NCI-H146 treated with DMSO at 0.1 percent for 48 hours (cell line): ENCODE measurements at regions not wholly inside any gene's neighbourhood (a gene's known extent, or its start where the extent isn't known, plus 50 kb on each side); places are given as distances from the start of the nearest gene placed in this dataset.
"Not testable (repeated sequence)": the region's sequence is repeated elsewhere in the genome, so short reads cannot be mapped to it uniquely, and the experiment has no call there.

Source experiments
- DNase-seq: peaks from one replicate; lab custom pipeline; 2025; ENCODE audit not compliant: unreplicated experiment; lab: John Stamatoyannopoulos, UW

- DNase-seq = no peak
Observed at GRCh38 chr9:2427120-2427891, 194.3 kb upstream of the VLDLR start.

- DNase-seq = no peak
Observed at GRCh38 chr9:2439957-2440356, 181.6 kb upstream of the VLDLR start.

GRCh38 chr9:2443933-2444332 is 177.7 kb upstream of the VLDLR start:
- DNase-seq = not testable (repeated sequence)

- DNase-seq = no peak
Observed at GRCh38 chr9:2448193-2448738, 173.3 kb upstream of the VLDLR start.

- no peak for DNase-seq
Observed at GRCh38 chr9:2453106-2453505, 168.5 kb upstream of the VLDLR start.

- DNase-seq = no peak
Observed at GRCh38 chr9:2453701-2454100, 167.9 kb upstream of the VLDLR start.

- DNase-seq = no peak
Observed at GRCh38 chr9:2459756-2460155, 161.8 kb upstream of the VLDLR start.

- no peak for DNase-seq
Observed at GRCh38 chr9:2461892-2462291, 159.7 kb upstream of the VLDLR start.

GRCh38 chr9:2464624-2465023 is 157.0 kb upstream of the VLDLR start:
- no peak for DNase-seq

- DNase-seq = no peak
Observed at GRCh38 chr9:2465516-2465915, 156.1 kb upstream of the VLDLR start.

GRCh38 chr9:2465921-2466460 is 155.6 kb upstream of the VLDLR start:
- DNase-seq = peak; percentile 51

GRCh38 chr9:2466703-2467102 is 154.9 kb upstream of the VLDLR start:
- DNase-seq = no peak

GRCh38 chr9:2469681-2470221 is 151.8 kb upstream of the VLDLR start:
- DNase-seq = no peak

GRCh38 chr9:2473681-2474080 is 147.9 kb upstream of the VLDLR start:
- DNase-seq = no peak

- DNase-seq = peak; percentile 84
Observed at GRCh38 chr9:2477755-2478154, 143.8 kb upstream of the VLDLR start.

- no peak for DNase-seq
Observed at GRCh38 chr9:2478421-2478820, 143.2 kb upstream of the VLDLR start.

- peak; percentile 72 for DNase-seq
Observed at GRCh38 chr9:2479056-2479565, 142.5 kb upstream of the VLDLR start.

GRCh38 chr9:2480255-2480837 is 141.2 kb upstream of the VLDLR start:
- no peak for DNase-seq

- DNase-seq = no peak
Observed at GRCh38 chr9:2481216-2481615, 140.4 kb upstream of the VLDLR start.

GRCh38 chr9:2486988-2487387 is 134.6 kb upstream of the VLDLR start:
- no peak for DNase-seq

- no peak for DNase-seq
Observed at GRCh38 chr9:2489838-2490314, 131.7 kb upstream of the VLDLR start.

- no peak for DNase-seq
Observed at GRCh38 chr9:2492161-2492560, 129.4 kb upstream of the VLDLR start.
